ENCODE measurements at regions not wholly inside any gene's neighbourhood (a gene's known extent, or its start where the extent isn't known, plus 50 kb on each side); places are given as distances from the start of the nearest gene placed in this dataset.
"Not testable (repeated sequence)": the region's sequence is repeated elsewhere in the genome, so short reads cannot be mapped to it uniquely, and the experiment has no call there.

DNA sequence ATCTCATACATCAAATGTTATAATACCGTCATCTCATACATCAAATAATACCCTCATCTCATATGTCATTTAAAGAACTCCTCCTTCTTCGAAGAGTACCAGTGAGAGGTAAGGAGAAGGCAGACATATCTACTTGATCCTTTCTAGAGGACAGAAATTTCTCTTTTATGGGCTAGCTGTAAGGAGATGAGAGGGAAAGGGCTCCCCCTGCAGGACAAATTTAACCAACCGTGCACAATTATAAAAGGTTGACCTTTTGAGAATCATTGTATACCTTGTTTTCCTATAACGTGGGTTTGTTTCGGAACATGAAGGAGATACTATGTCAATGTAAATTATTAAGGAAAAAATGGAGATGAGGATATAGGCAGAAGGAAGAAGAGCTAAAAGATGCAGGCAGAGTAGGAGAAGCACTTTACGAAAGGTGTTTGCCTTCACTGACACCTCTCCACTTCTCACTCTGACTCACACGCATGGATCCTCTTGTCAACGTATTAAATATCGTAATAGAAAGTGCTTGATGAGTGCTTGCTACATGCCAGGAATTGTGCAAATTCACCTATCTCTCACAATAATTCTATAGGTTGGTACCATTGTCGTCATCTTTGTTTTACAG is 465.9 kb upstream of the ERCC4 start:
- DNase-seq, result peak in 11 of 56 donors; percentile 0 to 55 (median 1)

DNA sequence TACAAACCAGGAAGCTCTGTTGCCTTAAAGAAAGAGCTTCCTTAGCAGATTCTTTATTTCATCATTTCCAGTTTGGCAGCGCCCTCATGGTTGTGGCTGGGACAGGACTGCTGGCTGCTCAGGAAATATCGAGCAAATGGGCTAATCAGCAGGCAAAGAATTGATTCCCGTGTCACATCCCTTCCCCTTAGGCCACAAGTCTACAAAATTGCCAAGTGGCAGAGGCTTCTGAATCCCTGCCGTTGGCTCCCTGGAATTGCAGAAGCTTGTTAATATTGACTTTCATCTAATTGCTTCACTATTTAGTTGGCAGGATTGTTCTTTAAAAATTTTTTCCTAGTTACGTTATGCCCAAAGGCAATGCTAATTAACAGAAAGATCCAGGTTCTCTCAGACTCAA is 456.3 kb upstream of the ERCC4 start:
- no peak for DNase-seq

DNA sequence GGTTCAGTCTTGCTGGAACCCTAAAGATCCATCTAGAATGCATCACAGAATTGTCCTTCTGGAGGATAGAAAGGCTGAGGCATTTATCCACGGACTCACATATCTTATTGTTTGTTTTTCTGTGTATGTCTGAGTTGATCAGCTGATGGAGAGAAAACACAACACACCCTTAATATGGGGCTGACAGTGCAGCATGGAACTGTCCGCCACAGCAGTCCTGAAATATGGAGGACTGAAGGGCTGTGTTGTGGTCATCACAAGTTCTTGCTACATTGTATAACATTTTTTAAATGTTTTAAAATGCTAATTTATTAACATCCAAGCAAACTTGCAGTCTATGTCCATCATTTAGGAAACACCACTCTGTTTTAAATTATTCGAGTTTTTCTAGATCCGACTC is 448.9 kb upstream of the ERCC4 start:
- DNase-seq, result no peak

DNA sequence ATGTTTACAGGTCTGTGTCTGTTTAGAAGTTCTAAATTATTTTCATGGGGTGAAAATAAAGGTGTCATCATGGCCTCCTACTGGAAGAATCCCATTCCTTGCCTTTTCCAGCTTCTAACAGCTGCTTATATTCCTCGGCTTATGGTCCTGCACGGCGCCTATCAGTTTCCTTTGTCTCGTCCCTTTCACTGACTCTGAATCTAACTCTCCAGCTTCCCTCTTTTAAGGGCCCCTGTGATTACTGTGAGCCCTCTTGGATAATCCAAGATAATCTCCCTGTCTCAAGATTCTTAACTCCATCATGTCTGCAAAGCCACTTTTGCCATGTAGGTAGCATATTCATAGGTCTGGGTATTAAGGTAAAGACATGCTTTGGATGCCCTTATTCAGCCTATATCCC is 441.0 kb upstream of the ERCC4 start:
- DNase-seq, result no peak

DNA sequence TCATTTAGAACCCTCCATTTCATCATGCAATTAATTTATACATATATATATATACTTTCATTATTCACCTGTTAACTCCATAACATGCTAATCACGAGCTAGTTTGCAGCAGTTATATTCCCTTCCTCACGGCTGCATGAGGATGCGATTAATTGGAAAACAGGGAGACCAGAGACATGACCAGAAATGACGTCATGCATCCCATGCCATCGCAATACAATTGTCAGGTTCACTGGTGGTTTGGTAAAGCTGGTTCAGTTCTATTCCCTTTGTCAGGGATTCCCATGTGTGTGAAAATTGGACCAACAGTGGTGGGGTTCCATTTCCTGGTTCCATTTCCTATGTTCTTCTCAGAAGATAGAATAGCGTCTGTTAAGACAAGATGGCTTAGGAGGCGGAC is 440.4 kb upstream of the ERCC4 start:
- DNase-seq, result no peak

DNA sequence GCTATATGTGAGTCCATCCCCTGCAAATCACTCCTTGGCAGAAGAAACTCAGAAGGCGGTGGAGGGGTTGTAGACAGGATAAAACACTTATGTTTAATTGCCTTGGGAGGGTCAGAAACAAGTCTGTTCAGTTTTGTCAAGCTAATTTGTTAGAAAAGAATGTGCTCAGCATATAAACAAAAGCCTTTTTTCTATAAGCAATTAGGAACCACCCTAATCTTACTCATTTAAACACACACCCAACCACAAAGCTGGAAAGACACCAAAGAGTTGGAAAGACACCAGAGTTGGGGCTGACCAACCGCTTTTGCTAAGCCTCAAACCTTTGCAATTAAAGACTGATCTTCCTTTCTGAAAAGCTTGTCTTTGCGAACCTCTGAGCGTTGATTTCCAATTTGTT is 439.2 kb upstream of the ERCC4 start:
- DNase-seq, result no peak

DNA sequence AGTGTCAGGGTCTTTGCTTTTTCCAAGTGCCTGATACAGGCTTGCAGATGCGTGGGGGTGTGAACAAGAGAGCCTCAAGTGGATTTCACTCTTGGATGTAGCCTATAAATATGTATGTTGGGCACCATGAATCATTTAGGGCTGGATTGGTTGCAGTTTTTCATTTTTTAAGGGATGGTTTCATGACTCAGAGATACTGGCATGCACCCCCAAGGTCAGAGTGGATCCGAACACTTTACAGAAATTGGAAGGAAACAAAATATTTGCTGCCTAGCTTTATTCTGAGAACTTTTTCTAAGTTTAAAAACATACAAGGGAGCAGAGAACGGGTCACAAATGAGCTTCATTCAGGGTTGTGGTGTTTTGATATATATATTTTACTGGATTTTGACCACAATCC is 436.8 kb upstream of the ERCC4 start:
- DNase-seq, result no peak

DNA sequence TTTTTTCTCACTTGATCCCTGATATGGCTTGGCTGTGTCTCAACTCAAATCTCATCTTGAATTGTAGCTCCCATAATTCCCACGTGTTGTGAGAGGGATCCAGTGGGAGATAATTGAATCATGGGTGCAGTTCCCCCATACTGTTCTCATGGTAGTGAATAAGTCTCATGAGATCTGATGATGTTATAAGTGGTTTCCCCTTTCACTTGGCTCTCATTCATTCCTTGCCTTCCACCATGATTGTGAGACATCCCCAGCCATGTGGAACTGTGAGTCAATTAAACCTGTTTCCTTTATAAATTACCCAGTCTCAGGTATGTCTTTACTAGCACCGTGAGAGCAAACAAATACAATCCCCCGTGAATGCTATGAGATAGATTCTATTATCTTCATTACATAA is 430.5 kb upstream of the ERCC4 start:
- DNase-seq, result not testable (repeated sequence)

DNA sequence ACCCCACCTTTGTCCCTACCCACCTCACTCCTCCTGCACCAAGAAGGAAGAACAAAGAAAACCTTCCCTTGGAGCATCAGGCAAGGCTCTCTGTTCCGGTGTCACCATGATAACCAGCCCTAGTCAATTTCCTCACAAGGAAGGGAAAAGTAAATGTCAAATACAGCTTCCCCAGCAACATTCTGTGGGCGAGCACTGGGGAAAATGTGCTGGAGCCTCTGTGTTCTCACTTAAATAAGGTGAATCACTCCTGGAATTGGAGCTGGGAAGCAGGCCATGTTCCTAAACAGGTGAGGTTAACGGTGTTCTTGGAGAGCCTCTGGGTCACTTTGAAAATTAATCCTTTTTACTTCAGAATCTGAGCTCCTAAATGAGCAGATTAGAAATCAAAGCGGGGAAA is 427.9 kb upstream of the ERCC4 start:
- peak in 1 of 56 donors; percentile 4 for DNase-seq

DNA sequence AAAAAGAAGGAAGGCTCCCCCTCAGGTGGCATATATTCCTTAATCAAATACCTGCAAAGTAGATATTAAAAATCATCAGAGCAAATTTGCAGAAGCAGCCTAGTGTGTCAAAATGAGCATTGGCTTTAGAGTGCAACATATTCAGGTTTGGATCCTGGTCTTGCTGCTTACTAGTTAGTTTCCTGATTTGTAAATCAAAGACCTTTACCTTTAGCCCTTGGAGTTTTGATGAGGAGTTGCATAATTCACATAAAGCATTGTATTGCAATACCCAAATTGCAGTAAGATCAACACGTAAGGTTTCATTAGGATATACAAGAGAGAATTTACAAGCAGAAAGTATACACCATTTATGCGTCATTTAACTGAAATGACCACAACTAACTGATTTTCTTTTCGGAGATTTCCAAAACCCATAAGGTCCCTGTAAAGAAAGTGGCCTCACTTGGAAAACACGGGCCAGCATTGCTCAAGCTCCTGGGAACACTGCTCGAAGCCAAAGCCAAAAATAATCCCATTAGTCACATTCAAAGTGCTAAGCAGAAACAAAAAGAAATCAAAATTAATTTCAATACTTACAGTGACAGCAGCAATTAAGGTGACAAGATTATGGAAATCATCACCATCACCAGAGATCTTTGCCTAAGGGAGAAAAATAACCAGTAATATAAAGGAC is 415.9 kb upstream of the ERCC4 start:
- no peak for DNase-seq

DNA sequence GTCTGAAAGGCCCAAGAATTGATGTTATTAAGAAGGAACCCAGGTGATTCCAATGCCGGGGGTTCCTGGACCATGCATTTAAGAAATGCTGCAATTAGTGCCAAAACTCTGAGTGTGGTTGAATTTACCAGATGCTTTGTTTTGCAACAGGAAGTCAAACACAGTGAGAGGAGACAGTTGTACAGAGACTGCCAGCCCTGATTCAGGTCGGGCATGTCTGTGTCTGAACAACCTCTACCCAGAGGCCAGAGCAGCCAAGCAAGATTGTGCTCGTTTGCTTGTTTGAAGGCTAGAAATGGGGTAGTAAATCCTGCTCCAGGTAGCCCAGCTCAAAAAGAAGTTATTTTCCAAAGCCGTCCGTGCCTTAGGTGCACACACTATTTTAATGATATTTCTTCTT is 412.4 kb upstream of the ERCC4 start:
- DNase-seq, result no peak

DNA sequence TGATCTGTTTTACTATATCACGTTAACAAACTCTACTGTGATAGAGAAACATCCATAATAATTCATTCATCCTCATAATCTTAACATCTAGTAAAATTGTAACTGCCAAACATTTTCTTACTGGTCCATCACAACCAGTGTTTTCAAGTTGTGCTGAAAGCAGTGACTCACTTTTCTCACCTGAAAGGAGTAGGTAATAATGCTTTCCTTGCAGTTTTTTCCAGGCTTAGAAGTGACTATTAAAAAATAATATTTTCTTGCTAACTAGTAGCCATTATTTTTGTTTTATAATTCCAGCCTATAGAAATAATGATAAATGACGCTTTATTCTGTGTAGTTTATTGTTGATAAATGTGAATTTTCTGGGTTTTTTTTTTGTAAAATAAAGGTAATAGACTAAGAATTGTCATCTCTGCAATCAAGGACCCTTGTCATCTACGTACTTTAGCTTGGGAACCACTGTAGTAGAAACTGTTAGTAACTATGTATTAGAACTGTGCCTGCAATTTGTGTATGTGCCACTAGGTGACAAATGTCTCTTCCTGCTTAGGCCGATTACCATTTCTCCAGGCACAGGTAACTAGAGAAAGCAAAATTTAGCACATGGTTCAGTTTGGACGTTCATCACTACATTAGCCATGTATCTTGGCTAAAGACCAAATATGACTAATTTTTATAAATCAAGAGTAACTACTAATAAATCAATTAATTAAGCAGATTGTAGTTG is 409.4 kb upstream of the ERCC4 start:
- DNase-seq, result no peak

DNA sequence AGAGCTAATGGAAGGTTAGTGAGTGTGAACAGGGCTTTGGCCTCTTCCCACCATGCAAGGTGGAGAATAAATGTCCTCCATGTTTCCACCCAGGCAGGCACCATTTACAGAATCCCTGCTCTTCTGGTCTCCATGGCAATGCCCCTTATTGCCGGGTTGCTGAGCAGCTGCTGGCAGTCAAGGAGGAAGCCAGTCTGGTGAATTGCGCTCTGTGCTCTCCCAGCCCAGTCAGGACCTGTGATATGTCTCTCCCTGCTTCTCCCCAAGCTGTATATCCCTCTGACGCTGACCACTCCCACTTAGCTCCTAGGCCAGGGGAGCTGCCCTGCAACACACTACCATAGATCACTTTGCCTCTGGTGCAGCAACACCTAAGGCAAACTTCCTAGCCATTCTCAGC is 402.1 kb upstream of the ERCC4 start:
- no peak for DNase-seq

DNA sequence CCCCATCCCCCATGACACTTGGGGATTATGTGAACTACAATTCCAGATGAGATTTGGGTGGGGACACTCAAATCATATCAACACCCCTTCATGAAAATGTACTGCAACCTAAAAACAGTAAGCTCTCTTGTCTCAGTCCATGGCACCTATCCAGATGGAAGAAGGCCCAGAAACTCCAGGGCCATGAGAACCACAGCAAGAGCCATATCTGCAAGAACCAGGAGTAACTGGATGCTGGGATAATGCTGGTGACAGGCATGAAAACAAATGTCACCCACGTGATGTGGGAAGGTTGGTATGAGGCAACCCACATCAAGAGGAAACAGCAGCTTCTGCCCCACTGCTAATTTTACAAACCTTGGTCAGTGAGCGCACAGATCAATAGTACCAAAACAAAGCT is 400.1 kb upstream of the ERCC4 start:
- no peak for DNase-seq

DNA sequence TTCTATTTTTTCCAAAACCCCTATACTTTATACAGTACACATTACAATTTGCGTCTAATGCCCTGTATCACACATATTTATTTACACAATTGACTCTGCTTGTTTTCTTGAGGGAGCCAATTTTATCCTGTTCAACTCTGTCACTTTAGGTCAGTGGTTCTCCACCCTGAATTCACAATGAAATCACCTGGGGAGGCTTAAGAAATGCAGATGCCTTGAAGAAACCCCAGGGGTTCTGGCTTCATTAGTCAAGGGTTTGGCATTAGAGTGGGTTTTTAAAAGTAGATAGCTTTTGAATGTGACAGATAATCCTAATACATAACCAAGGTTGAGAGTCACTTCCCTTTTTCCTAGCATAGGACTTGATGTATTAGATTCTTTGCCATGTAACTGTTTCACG is 398.6 kb upstream of the ERCC4 start:
- DNase-seq, result no peak

DNA sequence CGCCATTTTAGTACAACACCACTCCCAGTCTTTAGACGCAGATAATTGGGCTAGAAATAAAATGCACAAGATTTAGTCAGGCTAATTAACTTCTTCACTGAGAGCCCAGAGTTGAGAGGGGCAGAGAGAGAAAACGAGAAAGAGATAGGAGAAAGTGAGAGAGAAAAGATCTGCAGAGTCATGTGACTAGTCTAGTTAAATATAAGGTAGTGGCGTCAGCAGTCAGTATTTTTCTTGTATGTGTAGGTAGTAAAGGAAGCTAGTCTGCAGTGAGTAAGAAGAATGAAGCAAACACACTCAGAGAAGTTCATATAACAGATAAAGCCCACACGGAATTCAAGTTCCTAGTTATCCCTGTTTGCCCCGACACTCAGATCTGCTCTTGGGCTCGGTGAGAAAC is 392.6 kb upstream of the ERCC4 start:
- no peak for DNase-seq

DNA sequence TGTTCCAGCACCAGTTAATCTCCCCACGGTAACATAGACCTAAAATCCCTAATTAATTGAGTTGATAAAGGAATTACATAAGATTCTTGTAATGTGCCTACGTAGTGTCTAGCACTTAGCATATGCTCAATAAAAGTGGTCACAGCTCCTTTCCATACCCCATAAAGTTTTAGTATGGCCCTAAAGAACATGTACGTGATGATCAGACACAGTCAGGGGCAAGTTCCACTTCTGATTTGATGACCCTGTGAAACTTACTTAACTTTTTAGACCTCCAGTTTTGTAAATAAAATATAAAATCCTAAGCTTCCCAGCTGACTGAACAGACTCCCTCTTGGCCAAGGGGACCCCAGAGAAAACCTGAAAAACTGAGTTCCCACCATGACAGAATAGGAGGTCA is 391.3 kb upstream of the ERCC4 start:
- DNase-seq, result no peak

DNA sequence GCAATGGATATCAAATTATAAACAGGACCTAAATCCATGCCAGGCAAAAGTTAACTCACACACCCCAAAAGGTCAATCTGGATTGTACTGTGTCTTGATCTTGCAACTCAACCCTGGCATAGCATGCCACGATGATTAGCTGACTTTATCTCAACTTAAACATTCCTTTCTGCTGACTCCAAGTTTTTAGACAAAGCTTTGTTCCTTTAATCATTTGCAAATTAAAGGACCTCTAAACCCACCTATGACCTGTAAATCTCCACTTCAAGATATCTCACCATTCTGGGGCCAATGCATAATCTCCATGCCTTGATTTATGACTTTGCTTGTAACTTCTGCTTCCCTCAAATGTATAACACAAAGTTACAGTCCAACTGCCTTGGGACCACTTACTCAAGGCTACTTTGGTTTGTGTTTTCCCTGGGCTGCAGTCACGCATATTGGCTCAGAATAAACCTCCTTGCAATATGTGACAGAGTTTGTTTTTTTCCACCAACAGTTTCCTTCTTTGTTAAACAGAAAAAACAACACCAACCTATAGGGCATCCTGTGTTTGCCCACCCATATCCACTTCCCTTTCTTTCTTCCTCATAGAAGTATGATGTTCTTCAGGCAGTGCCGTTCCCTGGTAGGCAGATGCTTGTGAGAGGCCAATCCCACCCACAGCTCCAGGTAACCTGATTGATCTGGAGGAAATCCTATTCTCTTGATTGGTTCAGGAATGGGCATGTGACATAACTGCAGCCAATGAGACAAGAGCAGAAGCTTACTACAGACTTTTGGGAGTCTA is 390.6 kb upstream of the ERCC4 start:
- no peak for DNase-seq

DNA sequence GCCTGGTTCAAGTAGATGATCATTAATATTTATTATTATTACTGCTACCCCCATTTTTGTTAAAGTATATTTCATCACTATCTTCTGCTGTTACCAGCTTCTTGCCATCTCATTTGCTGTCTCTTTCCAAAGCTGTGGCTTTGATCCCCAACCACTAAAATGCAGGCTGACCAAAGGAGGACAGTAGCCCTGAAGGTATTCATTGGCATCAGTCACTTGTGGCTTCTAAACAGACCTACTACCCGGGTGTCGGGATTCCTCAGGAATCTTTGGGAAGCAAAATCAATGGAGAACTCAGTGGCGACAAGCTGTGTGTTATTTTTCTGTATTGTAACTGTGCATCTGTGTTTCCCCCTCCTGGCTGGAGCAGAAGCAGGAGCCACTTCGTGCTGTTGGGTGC is 379.2 kb upstream of the ERCC4 start:
- no peak for DNase-seq

DNA sequence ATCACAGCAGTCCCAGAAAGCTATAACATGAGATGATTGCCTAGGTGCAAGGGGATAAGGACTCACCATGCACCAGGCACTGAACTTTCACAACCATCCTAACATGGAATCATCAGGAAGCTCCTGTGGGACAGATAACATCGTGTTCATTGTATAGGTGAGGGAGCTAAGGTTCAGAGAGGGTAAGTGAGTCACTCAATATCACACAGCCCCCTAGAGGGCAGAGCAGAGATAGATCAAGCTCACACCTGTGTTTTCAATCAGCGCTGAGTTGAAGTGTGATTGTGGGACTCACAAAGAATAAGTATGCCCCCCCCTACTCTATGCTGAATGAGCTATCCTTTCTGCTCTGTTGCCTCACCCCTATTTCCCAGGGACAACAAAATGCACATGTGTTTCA is 377.7 kb upstream of the ERCC4 start:
- no peak for DNase-seq

DNA sequence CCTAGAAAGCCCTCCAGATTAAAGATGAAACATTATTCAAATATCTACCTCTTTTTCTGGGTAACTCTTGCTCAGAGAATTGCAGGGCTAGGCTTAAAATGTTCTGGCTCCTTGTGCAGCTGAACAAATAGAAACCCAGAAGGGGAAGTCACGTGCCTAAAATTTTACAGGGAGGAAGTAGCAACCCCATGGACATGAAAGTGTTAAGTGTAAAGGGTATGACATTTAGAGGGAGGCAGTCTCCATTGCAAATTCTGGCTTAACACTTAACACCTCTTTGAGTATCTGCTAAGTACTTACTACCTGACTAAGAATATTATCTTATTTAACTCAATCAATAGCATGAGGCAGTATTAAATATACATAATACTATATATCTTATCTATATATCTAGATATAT is 376.1 kb upstream of the ERCC4 start:
- no peak for DNase-seq

DNA sequence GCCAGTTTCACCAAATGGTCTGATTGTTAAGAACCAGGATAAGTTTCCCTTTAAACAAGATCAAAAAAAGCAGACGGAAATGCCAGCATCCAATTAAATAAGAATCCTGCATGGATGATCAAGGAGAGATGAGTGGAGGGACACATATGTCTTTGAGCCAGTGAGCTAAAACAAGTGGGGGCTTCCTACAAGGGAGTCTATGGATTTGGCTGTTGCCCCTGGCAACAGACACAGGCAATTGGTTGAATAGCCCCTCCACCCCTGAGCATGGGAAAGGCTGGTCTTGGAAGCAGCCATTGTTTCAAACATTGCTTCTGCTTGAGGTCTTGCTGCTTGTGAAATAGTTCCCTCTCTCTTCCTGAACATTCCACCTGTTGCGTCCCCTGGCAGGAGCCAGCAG is 374.7 kb upstream of the ERCC4 start:
- DNase-seq, result no peak
